CD14-positive monocyte (primary cell): ENCODE measurements at regions not wholly inside any gene's neighbourhood (a gene's known extent, or its start where the extent isn't known, plus 50 kb on each side); places are given as distances from the start of the nearest gene placed in this dataset.
A peak's percentile ranks its signal among the peaks of the same experiment; 100 is the strongest.

Experiments used
- DNase-seq, 3 donors: peaks; one replicate each; pipeline ENCODE4 v3.0.0-alpha.2; 2011 to 2022
- H2AFZ ChIP-seq: 2 replicates; pipeline ENCODE4 v1.6.0; 2012; ENCODE audit warnings: mild to moderate bottlenecking, low read depth, low read length, inconsistent platforms; ENCODE audit not compliant: insufficient read depth, poor library complexity, severe bottlenecking
- H3K27ac ChIP-seq, 2 donors: 1 replicate in 1 of 2; 2 replicates in 1 of 2; pipeline ENCODE4 v1.5.1; 2012 to 2013; ENCODE audit warnings: low read length in 2 of 2, control low read depth in 1 of 2, inconsistent platforms in 1 of 2, low read depth in 1 of 2, mild to moderate bottlenecking in 1 of 2
- H3K27me3 ChIP-seq, 2 donors: one replicate each; pipeline versions ENCODE4 v1.6.0 to v1.6.1; 2011 to 2013; ENCODE audit warnings: low read length in 2 of 2; ENCODE audit not compliant: control insufficient read depth in 2 of 2, insufficient read depth in 2 of 2
- H3K36me3 ChIP-seq, 2 donors: replicated peaks in 1 of 2; 1 replicate in 1 of 2; 2 replicates in 1 of 2; pipeline versions ENCODE4 v1.5.1 to v1.6.1; 2012 to 2013; ENCODE audit warnings: low read length in 2 of 2, control low read depth in 1 of 2, inconsistent platforms in 1 of 2, mild to moderate bottlenecking in 1 of 2; ENCODE audit not compliant: insufficient read depth in 2 of 2, control insufficient read depth in 1 of 2
- H3K4me1 ChIP-seq, 2 donors: 1 replicate in 1 of 2; 2 replicates in 1 of 2; pipeline versions ENCODE4 v1.5.1 to v1.6.1; 2012 to 2013; ENCODE audit warnings: low read length in 2 of 2, control low read depth in 1 of 2, inconsistent platforms in 1 of 2, mild to moderate bottlenecking in 1 of 2, moderate library complexity in 1 of 2; ENCODE audit not compliant: insufficient read depth in 2 of 2, control insufficient read depth in 1 of 2
- H3K4me2 ChIP-seq: replicated peaks from 2 replicates; pipeline ENCODE3; 2012; ENCODE audit warnings: low read length, moderate library complexity, mild to moderate bottlenecking; ENCODE audit not compliant: poor library complexity, severe bottlenecking; ENCODE audit errors: extremely low read depth
- H3K4me3 ChIP-seq, 3 experiments: fragments of 200-600 bp in 1 of 3; sonication (generic) in 1 of 3; replicated peaks in 1 of 3; 1 replicate in 2 of 3; 2 replicates in 1 of 3; pipeline ENCODE4 v1.5.1; 2011 to 2013; ENCODE audit warnings: low read length in 3 of 3, mild to moderate bottlenecking in 3 of 3, control low read depth in 2 of 3, low read depth in 2 of 3, inconsistent platforms in 1 of 3, moderate library complexity in 1 of 3
- H3K79me2 ChIP-seq: 2 replicates; pipeline ENCODE4 v1.6.0; 2012; ENCODE audit warnings: mild to moderate bottlenecking, control low read depth, inconsistent platforms, low read length, moderate library complexity; ENCODE audit not compliant: insufficient read depth
- H3K9ac ChIP-seq: 2 replicates; pipeline ENCODE4 v1.6.0; 2017; ENCODE audit warnings: low read length, mild to moderate bottlenecking; ENCODE audit not compliant: insufficient read depth, poor library complexity, severe bottlenecking
- H3K9me3 ChIP-seq, 2 donors: replicated peaks in 1 of 2; 1 replicate in 1 of 2; 2 replicates in 1 of 2; pipeline versions ENCODE4 v1.5.1 to v1.6.1; 2012 to 2013; ENCODE audit warnings: low read length in 2 of 2, control low read depth in 1 of 2; ENCODE audit not compliant: control insufficient read depth in 1 of 2, insufficient read depth in 1 of 2
- H4K20me1 ChIP-seq: 2 replicates; pipeline ENCODE4 v1.6.0; 2012; ENCODE audit warnings: mild to moderate bottlenecking, low read length, control low read depth, moderate library complexity; ENCODE audit not compliant: insufficient read depth
- H3K27ac Mint-ChIP-seq, 7 donors: one replicate each; pipeline ENCODE4 v1.8.0; 2020; ENCODE audit warnings: mild to moderate bottlenecking in 7 of 7, mixed read lengths in 7 of 7, moderate library complexity in 6 of 7, inconsistent platforms in 2 of 7
- H3K27me3 Mint-ChIP-seq, 3 donors: one replicate each; pipeline ENCODE4 v1.8.0; 2021 to 2022; ENCODE audit warnings: low read depth in 3 of 3, mild to moderate bottlenecking in 3 of 3, mixed read lengths in 3 of 3, moderate library complexity in 3 of 3, inconsistent platforms in 1 of 3
- H3K36me3 Mint-ChIP-seq, 2 donors: one replicate each; pipeline ENCODE4 v1.8.0; 2020; ENCODE audit warnings: mixed read lengths in 2 of 2, inconsistent platforms in 1 of 2, mild to moderate bottlenecking in 1 of 2
- H3K4me1 Mint-ChIP-seq: one replicate; pipeline ENCODE4 v1.8.0; 2020; ENCODE audit warnings: mild to moderate bottlenecking, mixed read lengths
- H3K4me3 Mint-ChIP-seq, 2 donors: one replicate each; pipeline ENCODE4 v1.8.0; 2020; ENCODE audit warnings: mild to moderate bottlenecking in 2 of 2, mixed read lengths in 2 of 2, moderate library complexity in 1 of 2
- H3K9me3 Mint-ChIP-seq, 7 donors: one replicate each; pipeline ENCODE4 v1.8.0; 2020 to 2022; ENCODE audit warnings: mixed read lengths in 7 of 7, mild to moderate bottlenecking in 6 of 7, moderate library complexity in 6 of 7, inconsistent platforms in 2 of 7
- CTCF ChIP-seq: fragments of 200-600 bp; IDR thresholded peaks from one replicate; pipeline ENCODE4 v1.8.0; 2022; ENCODE audit warnings: antibody characterized with exemption, mild to moderate bottlenecking
- WGBS: methylation state at CpG from one replicate; pipeline ENCODE4 v1.1.5; 2013; ENCODE audit warnings: missing lambda C conversion rate; ENCODE audit not compliant: insufficient coverage; 5-methylcytosine and 5-hydroxymethylcytosine counted together
- intact Hi-C, 2 donors: fragments of 100-400 bp; cut with micrococcal nuclease; formaldehyde crosslinking; loops; one replicate each; pipeline versions ENCODE4 v1.15.0 to v1.15.1; 2023

- Mint-ChIP-seq H3K27ac (no peak overlapping the region), H3K36me3 (no peaks in the 10 kb centered on the region), H3K4me3 (no peak overlapping the region), H3K9me3 (peaks cover 0 to 5% (median 0%) of the 10 kb centered on the region in 7 donors), H3K27me3 (no peaks in the 10 kb centered on the region), H3K4me1 (no peaks in the 10 kb centered on the region)
- Histone ChIP-seq H3K79me2 (no peaks in the 10 kb centered on the region), H4K20me1 (no peaks in the 10 kb centered on the region), H3K36me3 (no peaks in the 10 kb centered on the region), H3K27ac (no peak overlapping the region), H2AFZ (no peak overlapping the region), H3K9me3 (no peaks in the 10 kb centered on the region), H3K4me1 (no peaks in the 10 kb centered on the region), H3K4me2 (no peak overlapping the region), H3K9ac (no peak overlapping the region), H3K4me3 (no peak overlapping the region), H3K27me3 (no peaks in the 10 kb centered on the region)
- no CpG with 5 or more reads among the region's 1 CpG for whole genome bisulfite sequencing
- no peak for DNase-seq
- intact Hi-C loops = loop anchor here in 1 of 2 donors (10.0 kb wide), 1 partner anchor 49 kb away; no protein-coding TSS in a partner anchor
- TF ChIP-seq CTCF = peak; percentile 26
Observed at GRCh38 chr2:57453945-57454344, 592.7 kb upstream of the VRK2 start.

- Mint-ChIP-seq H3K36me3 (no peaks in the 10 kb centered on the region), H3K27me3 (no peaks in the 10 kb centered on the region), H3K27ac (no peak overlapping the region), H3K4me3 (no peak overlapping the region), H3K9me3 (peaks cover 0 to 5% (median 1%) of the 10 kb centered on the region in 7 donors), H3K4me1 (peaks cover 3% of the 10 kb centered on the region)
- intact Hi-C loops = no loop called here
- Histone ChIP-seq H2AFZ (no peak overlapping the region), H3K79me2 (no peaks in the 10 kb centered on the region), H3K27ac (no peak overlapping the region), H3K9ac (no peak overlapping the region), H4K20me1 (no peaks in the 10 kb centered on the region), H3K9me3 (no peaks in the 10 kb centered on the region), H3K4me2 (no peak overlapping the region), H3K4me3 (no peak overlapping the region), H3K4me1 (no peaks in the 10 kb centered on the region), H3K36me3 (no peaks in the 10 kb centered on the region), H3K27me3 (no peaks in the 10 kb centered on the region)
- WGBS = no CpG with 5 or more reads among the region's 2 CpGs
- TF ChIP-seq CTCF = no peak
- DNase-seq = no peak
Observed at GRCh38 chr2:57460396-57461276, 586.0 kb upstream of the VRK2 start.
